Stimulated activated naive CD8-positive, alpha-beta T cell treated with anti-CD3 and anti-CD28 coated beads, Interleukin-15, amount 100 ng/mL, for 72 hours (primary cell): ENCODE measurements at regions not wholly inside any gene's neighbourhood (a gene's known extent, or its start where the extent isn't known, plus 50 kb on each side); places are given as distances from the start of the nearest gene placed in this dataset.

Experiments used
- ATAC-seq: fragments of 150-1000 bp; cut with Tn5 transposase; 2 replicates; pipeline ENCODE4 v1.10.0; 2021; ENCODE audit warnings: mild to moderate bottlenecking, moderate library complexity
- DNase-seq, 2 donors: peaks; one replicate each; pipeline ENCODE4 v3.0.0; 2021 to 2022
- H3K27ac Mint-ChIP-seq, 2 donors: one replicate each; pipeline ENCODE4 v1.8.0; 2022; ENCODE audit warnings: mild to moderate bottlenecking in 2 of 2, mixed read lengths in 2 of 2, moderate library complexity in 2 of 2
- H3K27me3 Mint-ChIP-seq: one replicate; pipeline ENCODE4 v1.8.0; 2022; ENCODE audit warnings: mixed read lengths
- H3K4me1 Mint-ChIP-seq: one replicate; pipeline ENCODE4 v1.8.0; 2022; ENCODE audit warnings: mild to moderate bottlenecking, mixed read lengths
- H3K4me3 Mint-ChIP-seq, 2 donors: one replicate each; pipeline ENCODE4 v1.8.0; 2022; ENCODE audit warnings: mild to moderate bottlenecking in 2 of 2, mixed read lengths in 2 of 2, moderate library complexity in 1 of 2
- H3K9me3 Mint-ChIP-seq, 2 donors: one replicate each; pipeline ENCODE4 v1.8.0; 2022; ENCODE audit warnings: mixed read lengths in 2 of 2

- Mint-ChIP-seq H3K27ac (no peak overlapping the region), H3K9me3 (no peaks in the 10 kb centered on the region), H3K4me1 (no peaks in the 10 kb centered on the region), H3K27me3 (peaks cover 17% of the 10 kb centered on the region), H3K4me3 (no peak overlapping the region)
- DNase-seq (no peak), ATAC-seq (no peak)
Observed at GRCh38 chr3:34185301-34185700, 386.9 kb downstream of the PDCD6IP start.

GRCh38 chr3:34189133-34189532 is 390.7 kb downstream of the PDCD6IP start:
- no peaks in the 10 kb centered on the region for H3K4me1 Mint-ChIP-seq
- ATAC-seq: no peak
- H3K27me3 Mint-ChIP-seq: peaks cover 11% of the 10 kb centered on the region
- no peak overlapping the region for H3K27ac Mint-ChIP-seq
- no peak for DNase-seq
- H3K9me3 Mint-ChIP-seq: no peaks in the 10 kb centered on the region
- no peak overlapping the region for H3K4me3 Mint-ChIP-seq

- H3K4me1 Mint-ChIP-seq: no peaks in the 10 kb centered on the region
- ATAC-seq (no peak), DNase-seq (no peak)
- no peak overlapping the region for H3K4me3 Mint-ChIP-seq
- no peak overlapping the region for H3K27ac Mint-ChIP-seq
- no peaks in the 10 kb centered on the region for H3K9me3 Mint-ChIP-seq
- no peaks in the 10 kb centered on the region for H3K27me3 Mint-ChIP-seq
Observed at GRCh38 chr3:34196914-34197313, 398.5 kb downstream of the PDCD6IP start.

GRCh38 chr3:34198309-34198708 is 399.9 kb downstream of the PDCD6IP start:
- Mint-ChIP-seq H3K9me3 (no peaks in the 10 kb centered on the region), H3K27ac (no peak overlapping the region), H3K4me3 (no peak overlapping the region), H3K4me1 (no peaks in the 10 kb centered on the region), H3K27me3 (no peaks in the 10 kb centered on the region)
- DNase-seq (no peak), ATAC-seq (peak; percentile 43)

GRCh38 chr3:34200576-34200975 is 402.1 kb downstream of the PDCD6IP start:
- DNase-seq: no peak
- H3K4me3 Mint-ChIP-seq: no peak overlapping the region
- H3K27ac Mint-ChIP-seq: no peak overlapping the region
- no peaks in the 10 kb centered on the region for H3K27me3 Mint-ChIP-seq
- peak; percentile 28 for ATAC-seq
- no peaks in the 10 kb centered on the region for H3K4me1 Mint-ChIP-seq
- H3K9me3 Mint-ChIP-seq: no peaks in the 10 kb centered on the region

- no peaks in the 10 kb centered on the region for H3K4me1 Mint-ChIP-seq
- H3K9me3 Mint-ChIP-seq: no peaks in the 10 kb centered on the region
- no peak overlapping the region for H3K4me3 Mint-ChIP-seq
- H3K27ac Mint-ChIP-seq: no peak overlapping the region
- ATAC-seq (no peak), DNase-seq (no peak)
- no peaks in the 10 kb centered on the region for H3K27me3 Mint-ChIP-seq
Observed at GRCh38 chr3:34202975-34203374, 404.5 kb downstream of the PDCD6IP start.

GRCh38 chr3:34203386-34203785 is 405.0 kb downstream of the PDCD6IP start:
- Mint-ChIP-seq H3K27me3 (no peaks in the 10 kb centered on the region), H3K9me3 (no peaks in the 10 kb centered on the region), H3K4me1 (no peaks in the 10 kb centered on the region), H3K27ac (peak overlapping the region in 1 of 2 donors; percentile 75), H3K4me3 (no peak overlapping the region)
- ATAC-seq (no peak), DNase-seq (no peak)

- no peak for DNase-seq
- ATAC-seq: no peak
- no peaks in the 10 kb centered on the region for H3K4me1 Mint-ChIP-seq
- no peaks in the 10 kb centered on the region for H3K27me3 Mint-ChIP-seq
- no peak overlapping the region for H3K4me3 Mint-ChIP-seq
- no peaks in the 10 kb centered on the region for H3K9me3 Mint-ChIP-seq
- no peak overlapping the region for H3K27ac Mint-ChIP-seq
Observed at GRCh38 chr3:34207002-34207401, 408.6 kb downstream of the PDCD6IP start.

- H3K4me3 Mint-ChIP-seq: no peak overlapping the region
- no peak for DNase-seq
- ATAC-seq: no peak
- H3K27me3 Mint-ChIP-seq: no peaks in the 10 kb centered on the region
- H3K4me1 Mint-ChIP-seq: no peaks in the 10 kb centered on the region
- H3K9me3 Mint-ChIP-seq: no peaks in the 10 kb centered on the region
- no peak overlapping the region for H3K27ac Mint-ChIP-seq
Observed at GRCh38 chr3:34207806-34208205, 409.4 kb downstream of the PDCD6IP start.

GRCh38 chr3:34212175-34212574 is 413.7 kb downstream of the PDCD6IP start:
- Mint-ChIP-seq H3K9me3 (no peaks in the 10 kb centered on the region), H3K27ac (peak overlapping the region in 1 of 2 donors; percentile 77), H3K4me1 (no peaks in the 10 kb centered on the region), H3K4me3 (no peak overlapping the region), H3K27me3 (no peaks in the 10 kb centered on the region)
- ATAC-seq: no peak
- no peak for DNase-seq

GRCh38 chr3:34212656-34213055 is 414.2 kb downstream of the PDCD6IP start:
- Mint-ChIP-seq H3K4me3 (no peak overlapping the region), H3K9me3 (no peaks in the 10 kb centered on the region), H3K4me1 (no peaks in the 10 kb centered on the region), H3K27ac (peak overlapping the region in 1 of 2 donors; percentile 77), H3K27me3 (no peaks in the 10 kb centered on the region)
- ATAC-seq (no peak), DNase-seq (no peak)

GRCh38 chr3:34213478-34213877 is 415.0 kb downstream of the PDCD6IP start:
- Mint-ChIP-seq H3K4me1 (no peaks in the 10 kb centered on the region), H3K9me3 (no peaks in the 10 kb centered on the region), H3K4me3 (no peak overlapping the region), H3K27me3 (peaks cover 5% of the 10 kb centered on the region), H3K27ac (no peak overlapping the region)
- ATAC-seq (no peak), DNase-seq (no peak)

GRCh38 chr3:34216711-34217335 is 418.4 kb downstream of the PDCD6IP start:
- DNase-seq: no peak
- ATAC-seq: no peak
- Mint-ChIP-seq H3K27ac (no peak overlapping the region), H3K4me3 (no peak overlapping the region), H3K27me3 (peaks cover 8% of the 10 kb centered on the region), H3K9me3 (no peaks in the 10 kb centered on the region), H3K4me1 (no peaks in the 10 kb centered on the region)

GRCh38 chr3:34218706-34219385 is 420.4 kb downstream of the PDCD6IP start:
- ATAC-seq: no peak
- Mint-ChIP-seq H3K4me3 (no peak overlapping the region), H3K27me3 (peaks cover 8% of the 10 kb centered on the region), H3K27ac (no peak overlapping the region), H3K9me3 (no peaks in the 10 kb centered on the region), H3K4me1 (no peaks in the 10 kb centered on the region)
- DNase-seq: no peak

GRCh38 chr3:34219556-34219955 is 421.1 kb downstream of the PDCD6IP start:
- H3K4me3 Mint-ChIP-seq: no peak overlapping the region
- no peak for ATAC-seq
- H3K9me3 Mint-ChIP-seq: no peaks in the 10 kb centered on the region
- H3K4me1 Mint-ChIP-seq: no peaks in the 10 kb centered on the region
- DNase-seq: no peak
- H3K27me3 Mint-ChIP-seq: peaks cover 8% of the 10 kb centered on the region
- no peak overlapping the region for H3K27ac Mint-ChIP-seq

- no peaks in the 10 kb centered on the region for H3K4me1 Mint-ChIP-seq
- ATAC-seq (no peak), DNase-seq (no peak)
- H3K27me3 Mint-ChIP-seq: no peaks in the 10 kb centered on the region
- no peak overlapping the region for H3K4me3 Mint-ChIP-seq
- no peaks in the 10 kb centered on the region for H3K9me3 Mint-ChIP-seq
- peak overlapping the region in 1 of 2 donors; percentile 27 for H3K27ac Mint-ChIP-seq
Observed at GRCh38 chr3:34225821-34226366, 427.5 kb downstream of the PDCD6IP start.
